ENCODE measurements at regions not wholly inside any gene's neighbourhood (a gene's known extent, or its start where the extent isn't known, plus 50 kb on each side); places are given as distances from the start of the nearest gene placed in this dataset.
"Not testable (repeated sequence)": the region's sequence is repeated elsewhere in the genome, so short reads cannot be mapped to it uniquely, and the experiment has no call there.

- H3K9me3 ChIP-seq (ENCODE audit: severe bottlenecking), result no peaks in the 10 kb centered on the region
- H3K36me3 ChIP-seq (ENCODE audit: low read depth), result no peaks in the 10 kb centered on the region
- no peaks in the 10 kb centered on the region for H3K27me3 ChIP-seq (ENCODE audit: insufficient read depth, poor library complexity, severe bottlenecking)
- no peak overlapping the region for H3K27ac ChIP-seq (ENCODE audit: poor library complexity, severe bottlenecking)
- H3K4me1 ChIP-seq (ENCODE audit: insufficient read depth, poor library complexity, severe bottlenecking), result no peaks in the 10 kb centered on the region
- no peak for ATAC-seq (ENCODE audit: low read depth)
- H3K4me3 ChIP-seq (ENCODE audit: severe bottlenecking), result no peak overlapping the region
- TF ChIP-seq CTCF (IDR thresholded peaks at IDR 0.05; ENCODE audit: poor library complexity, severe bottlenecking), result no peak
- no peak for DNase-seq (ENCODE audit: low spot score)
Observed at GRCh38 chr3:139135657-139136056, 91.0 kb upstream of the PRR23C start.

GRCh38 chr3:139136469-139137202 lies 91.9 kb upstream of the PRR23C start:
- H3K4me3 ChIP-seq (ENCODE audit: severe bottlenecking), result no peak overlapping the region
- no peak overlapping the region for H3K27ac ChIP-seq (ENCODE audit: poor library complexity, severe bottlenecking)
- no peaks in the 10 kb centered on the region for H3K9me3 ChIP-seq (ENCODE audit: severe bottlenecking)
- ATAC-seq (ENCODE audit: low read depth) (no peak), DNase-seq (ENCODE audit: low spot score) (no peak)
- no peaks in the 10 kb centered on the region for H3K36me3 ChIP-seq (ENCODE audit: low read depth)
- no peaks in the 10 kb centered on the region for H3K4me1 ChIP-seq (ENCODE audit: insufficient read depth, poor library complexity, severe bottlenecking)
- TF ChIP-seq CTCF (IDR thresholded peaks at IDR 0.05; ENCODE audit: poor library complexity, severe bottlenecking), result no peak
- H3K27me3 ChIP-seq (ENCODE audit: insufficient read depth, poor library complexity, severe bottlenecking), result no peaks in the 10 kb centered on the region

GRCh38 chr3:139140553-139140952 lies 95.9 kb upstream of the PRR23C start:
- Histone ChIP-seq H3K27me3 (ENCODE audit: insufficient read depth, poor library complexity, severe bottlenecking) (no peaks in the 10 kb centered on the region), H3K36me3 (ENCODE audit: low read depth) (no peaks in the 10 kb centered on the region), H3K27ac (ENCODE audit: poor library complexity, severe bottlenecking) (no peak overlapping the region), H3K9me3 (ENCODE audit: severe bottlenecking) (no peaks in the 10 kb centered on the region), H3K4me1 (ENCODE audit: insufficient read depth, poor library complexity, severe bottlenecking) (no peaks in the 10 kb centered on the region), H3K4me3 (ENCODE audit: severe bottlenecking) (no peak overlapping the region)
- no peak for DNase-seq (ENCODE audit: low spot score)
- ATAC-seq (ENCODE audit: low read depth), result no peak
- TF ChIP-seq CTCF (IDR thresholded peaks at IDR 0.05; ENCODE audit: poor library complexity, severe bottlenecking), result no peak

GRCh38 chr3:139145980-139146379 lies 101.3 kb upstream of the PRR23C start:
- not testable (repeated sequence) for H3K9me3 ChIP-seq (ENCODE audit: severe bottlenecking); H3K27me3 ChIP-seq (ENCODE audit: insufficient read depth, poor library complexity, severe bottlenecking); ATAC-seq (ENCODE audit: low read depth); H3K27ac ChIP-seq (ENCODE audit: poor library complexity, severe bottlenecking); H3K4me3 ChIP-seq (ENCODE audit: severe bottlenecking); DNase-seq (ENCODE audit: low spot score); H3K4me1 ChIP-seq (ENCODE audit: insufficient read depth, poor library complexity, severe bottlenecking); H3K36me3 ChIP-seq (ENCODE audit: low read depth)

- Histone ChIP-seq H3K27me3 (ENCODE audit: insufficient read depth, poor library complexity, severe bottlenecking) (no peaks in the 10 kb centered on the region), H3K4me3 (ENCODE audit: severe bottlenecking) (no peak overlapping the region), H3K4me1 (ENCODE audit: insufficient read depth, poor library complexity, severe bottlenecking) (no peaks in the 10 kb centered on the region), H3K9me3 (ENCODE audit: severe bottlenecking) (no peaks in the 10 kb centered on the region), H3K36me3 (ENCODE audit: low read depth) (no peaks in the 10 kb centered on the region), H3K27ac (ENCODE audit: poor library complexity, severe bottlenecking) (no peak overlapping the region)
- DNase-seq (ENCODE audit: low spot score), result no peak
- no peak for ATAC-seq (ENCODE audit: low read depth)
- no peak for TF ChIP-seq CTCF (IDR thresholded peaks at IDR 0.05; ENCODE audit: poor library complexity, severe bottlenecking)
Observed at GRCh38 chr3:139151530-139151929, 106.8 kb upstream of the PRR23C start.

GRCh38 chr3:139153434-139153833 lies 108.7 kb upstream of the PRR23C start:
- not testable (repeated sequence) for H3K4me3 ChIP-seq (ENCODE audit: severe bottlenecking); H3K27ac ChIP-seq (ENCODE audit: poor library complexity, severe bottlenecking); DNase-seq (ENCODE audit: low spot score); H3K9me3 ChIP-seq (ENCODE audit: severe bottlenecking); H3K36me3 ChIP-seq (ENCODE audit: low read depth); H3K4me1 ChIP-seq (ENCODE audit: insufficient read depth, poor library complexity, severe bottlenecking); H3K27me3 ChIP-seq (ENCODE audit: insufficient read depth, poor library complexity, severe bottlenecking); ATAC-seq (ENCODE audit: low read depth)
